Kidney tubule cell (primary cell): ENCODE measurements at regions not wholly inside any gene's neighbourhood (a gene's known extent, or its start where the extent isn't known, plus 50 kb on each side); places are given as distances from the start of the nearest gene placed in this dataset.

ENCODE experiments used
- DNase-seq: peaks from one replicate; pipeline ENCODE4 v3.0.0-alpha.2; 2018; ENCODE audit warnings: low spot score

DNA sequence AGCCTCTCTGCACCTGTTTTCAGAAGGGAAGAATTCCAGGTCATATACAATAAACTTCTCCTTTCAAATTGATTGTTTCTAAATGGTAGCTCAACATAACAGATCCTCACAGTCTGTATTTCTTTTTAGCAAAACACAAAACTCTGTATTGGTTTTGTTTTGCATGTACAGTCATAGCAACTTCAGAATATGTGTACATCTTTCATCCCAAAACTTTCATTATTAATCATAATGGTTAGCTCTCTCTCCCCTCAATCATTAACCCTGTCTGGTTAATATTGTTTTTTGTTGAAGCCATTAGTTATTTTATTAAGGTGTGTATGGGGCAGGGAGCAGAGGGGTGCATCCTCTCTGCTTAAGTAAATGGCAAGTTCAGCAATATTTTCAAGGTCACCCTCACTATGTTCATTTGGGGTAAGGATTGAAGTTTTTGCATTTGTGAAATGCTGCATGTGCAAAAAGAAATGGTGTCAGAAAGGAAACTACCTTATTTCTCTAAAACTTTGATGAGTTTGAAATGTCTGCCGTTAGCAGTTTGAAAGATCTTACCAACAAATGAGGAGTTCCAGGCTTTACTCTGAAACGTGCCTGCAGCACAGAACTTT is 136.8 kb upstream of the BTBD3 start:
- DNase-seq = no peak

DNA sequence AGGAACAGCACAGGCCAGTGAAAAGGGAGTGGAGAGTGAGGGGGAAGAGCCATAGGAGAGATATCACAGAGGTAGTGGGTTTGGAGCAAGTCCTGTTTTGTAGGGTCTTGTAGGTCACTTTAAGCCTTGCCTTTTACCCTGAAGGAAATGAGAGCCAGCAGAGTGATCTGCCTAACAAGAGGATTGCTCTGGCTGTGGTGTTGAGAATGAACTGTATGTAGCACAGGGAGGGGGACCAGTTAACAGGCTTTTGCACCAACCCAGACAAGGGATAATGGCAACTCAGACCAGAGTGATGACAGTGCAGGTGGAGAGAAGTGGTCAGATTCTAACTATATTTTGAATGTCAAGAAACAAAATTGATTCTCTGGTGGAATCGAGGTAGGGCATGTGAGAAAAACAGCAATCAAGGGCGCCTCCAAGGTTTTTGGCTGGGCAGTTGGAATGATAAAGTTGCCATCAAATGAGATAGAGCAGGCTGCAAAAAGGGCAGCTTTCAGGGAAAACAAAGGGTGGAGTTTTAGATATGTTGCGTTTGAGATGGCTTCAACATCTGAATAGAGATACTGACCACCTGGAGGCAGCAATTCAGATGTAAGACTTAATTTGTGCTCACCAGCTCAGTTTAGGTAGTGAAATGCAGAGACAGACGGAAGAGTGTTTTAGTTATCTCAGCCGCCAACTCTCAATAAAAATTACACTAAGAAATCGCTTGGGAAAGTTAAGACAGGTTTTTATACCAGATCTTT is 134.4 kb upstream of the BTBD3 start:
- DNase-seq = no peak

- no peak for DNase-seq
Observed at GRCh38 chr20:11785885-11786507, 131.7 kb upstream of the BTBD3 start.

- DNase-seq = no peak
Observed at GRCh38 chr20:11790046-11790445, 127.6 kb upstream of the BTBD3 start.

GRCh38 chr20:11791316-11791715 is 126.4 kb upstream of the BTBD3 start:
- DNase-seq = no peak

DNA sequence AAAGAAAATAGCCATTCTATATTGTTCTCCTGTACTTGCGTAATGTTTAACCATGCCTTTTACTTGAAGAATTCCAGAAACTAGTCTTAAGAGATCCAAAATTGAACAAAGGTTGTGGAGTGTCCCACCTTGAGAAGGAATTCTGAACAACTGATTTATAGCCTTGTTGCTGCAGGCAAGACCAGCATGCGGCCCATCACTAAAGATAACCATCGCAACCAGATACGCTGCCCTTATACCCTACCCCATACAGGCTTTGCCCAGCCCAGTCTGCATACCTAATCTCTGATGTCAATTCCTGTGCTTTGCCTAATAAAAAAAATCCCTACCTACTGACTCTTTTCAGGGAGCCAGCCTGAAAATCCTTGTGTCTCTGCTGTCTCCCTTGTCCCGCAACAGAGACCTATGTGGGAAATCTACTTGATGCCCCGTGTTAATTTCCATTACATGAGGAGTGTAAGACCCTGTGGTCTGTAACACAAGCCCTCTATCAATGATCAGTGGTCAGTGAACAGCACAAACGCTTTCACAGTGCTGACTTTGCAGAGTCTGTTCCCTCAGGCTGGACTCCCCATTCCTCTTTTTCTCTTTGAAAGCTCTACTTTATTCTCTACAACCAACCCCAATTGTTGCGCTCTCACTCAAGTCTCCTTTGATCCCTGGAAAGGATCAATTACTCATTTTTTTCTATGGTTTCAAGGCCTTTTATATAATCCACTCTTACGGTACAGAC is 125.7 kb upstream of the BTBD3 start:
- no peak for DNase-seq

DNA sequence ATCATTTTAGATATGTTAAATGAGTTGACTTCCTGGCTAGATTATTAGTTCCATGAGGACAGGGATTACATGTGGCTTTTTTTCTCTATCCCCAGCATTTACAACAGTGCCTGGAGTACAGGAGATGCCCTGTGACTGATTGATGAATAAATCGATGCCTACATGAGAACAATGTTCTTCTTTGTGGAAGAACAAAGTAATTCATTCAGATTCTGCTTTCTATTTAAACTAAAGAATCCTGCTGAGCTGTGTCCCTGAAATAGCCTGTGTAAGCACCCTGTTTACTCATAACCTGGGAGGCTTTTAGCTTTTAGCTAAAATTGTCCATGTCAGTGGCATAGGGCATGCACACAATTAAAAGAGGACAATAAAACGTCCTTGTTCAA is 125.1 kb upstream of the BTBD3 start:
- no peak for DNase-seq

- DNase-seq = no peak
Observed at GRCh38 chr20:11794525-11794924, 123.2 kb upstream of the BTBD3 start.

DNA sequence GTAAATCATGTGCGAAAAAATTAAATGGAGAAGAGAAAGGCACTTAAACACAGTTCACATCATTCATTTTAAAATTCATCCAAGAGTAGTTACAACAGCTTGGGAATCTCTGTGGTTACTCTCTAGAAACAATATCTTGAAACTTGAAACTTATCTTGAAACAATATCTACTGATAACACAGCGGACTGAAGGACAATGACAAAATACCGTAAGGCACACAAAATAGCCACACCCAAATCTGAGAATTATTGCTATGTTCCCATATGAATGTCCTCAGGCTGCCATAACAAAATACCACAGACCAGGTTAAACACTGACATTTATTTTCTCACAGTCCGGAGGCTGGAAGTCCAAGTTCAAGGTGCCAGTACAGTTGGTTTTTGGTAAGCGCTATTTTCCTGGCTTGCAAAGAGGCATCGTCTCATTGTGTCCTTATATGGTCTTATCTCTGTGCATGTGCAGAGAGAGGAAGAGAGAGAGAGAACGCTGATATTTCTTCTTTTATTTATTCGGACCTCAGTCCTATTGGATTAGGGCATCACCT is 122.5 kb upstream of the BTBD3 start:
- no peak for DNase-seq

DNA sequence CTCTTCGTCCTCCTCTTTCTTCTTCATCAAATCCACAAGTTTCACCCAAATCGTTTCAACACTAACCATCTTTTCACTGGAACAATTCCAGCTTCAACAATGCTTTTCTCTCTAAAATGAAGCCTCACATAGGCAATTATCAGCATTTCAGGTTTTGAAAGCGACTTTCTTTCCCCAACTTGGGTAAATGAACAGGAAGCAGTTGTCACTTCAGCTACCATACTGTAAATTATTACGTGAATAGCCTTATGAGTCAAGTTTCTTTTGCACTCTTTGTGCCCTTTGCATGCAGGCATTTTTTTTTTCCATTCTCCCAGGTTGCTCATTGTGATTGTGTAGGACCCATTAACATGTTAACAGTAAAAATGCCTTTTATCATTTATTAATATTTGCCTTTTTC is 121.7 kb upstream of the BTBD3 start:
- DNase-seq = peak; percentile 47

GRCh38 chr20:11797156-11797555 is 120.5 kb upstream of the BTBD3 start:
- peak; percentile 9 for DNase-seq

GRCh38 chr20:11799281-11799684 is 118.4 kb upstream of the BTBD3 start:
- no peak for DNase-seq

- DNase-seq = peak; percentile 49
Observed at GRCh38 chr20:11807054-11808048, 110.3 kb upstream of the BTBD3 start.

- DNase-seq = no peak
Observed at GRCh38 chr20:11808841-11809240, 108.9 kb upstream of the BTBD3 start.

DNA sequence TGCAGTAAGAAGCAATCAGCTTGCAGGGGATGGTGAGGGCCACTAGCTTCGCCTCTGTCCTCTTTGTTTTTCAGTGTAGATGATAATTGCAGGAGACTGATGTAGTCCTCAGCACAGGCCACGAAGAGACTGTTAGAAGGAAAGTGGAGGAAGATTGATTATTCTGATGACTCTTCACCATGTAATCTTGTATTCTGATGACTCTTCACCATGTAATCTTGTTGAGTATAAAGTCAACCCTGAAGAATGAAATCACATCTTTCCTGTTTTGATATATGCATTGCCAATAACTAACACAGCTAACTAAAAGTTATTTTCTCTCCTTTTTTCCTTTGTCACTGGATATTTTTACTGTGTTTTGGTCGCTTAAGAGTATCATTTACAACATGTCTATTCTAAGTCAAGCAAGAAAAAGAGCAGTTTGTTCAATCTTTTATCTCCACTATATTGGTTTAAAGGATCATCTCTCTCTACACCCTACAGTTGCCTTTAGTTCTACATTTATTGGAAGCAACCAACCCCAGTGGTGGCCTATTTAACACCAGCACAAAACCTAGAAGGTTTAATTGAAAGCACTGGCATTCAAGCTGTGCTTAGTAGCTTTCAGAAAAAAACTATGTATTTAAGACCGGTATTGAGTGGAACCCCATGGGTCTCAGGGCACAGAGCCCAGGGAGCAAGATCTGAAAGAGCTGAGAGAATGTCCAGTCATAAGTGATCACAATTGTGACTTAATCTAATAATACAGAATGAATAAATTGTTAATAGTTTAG is 107.2 kb upstream of the BTBD3 start:
- DNase-seq = peak; percentile 78

DNA sequence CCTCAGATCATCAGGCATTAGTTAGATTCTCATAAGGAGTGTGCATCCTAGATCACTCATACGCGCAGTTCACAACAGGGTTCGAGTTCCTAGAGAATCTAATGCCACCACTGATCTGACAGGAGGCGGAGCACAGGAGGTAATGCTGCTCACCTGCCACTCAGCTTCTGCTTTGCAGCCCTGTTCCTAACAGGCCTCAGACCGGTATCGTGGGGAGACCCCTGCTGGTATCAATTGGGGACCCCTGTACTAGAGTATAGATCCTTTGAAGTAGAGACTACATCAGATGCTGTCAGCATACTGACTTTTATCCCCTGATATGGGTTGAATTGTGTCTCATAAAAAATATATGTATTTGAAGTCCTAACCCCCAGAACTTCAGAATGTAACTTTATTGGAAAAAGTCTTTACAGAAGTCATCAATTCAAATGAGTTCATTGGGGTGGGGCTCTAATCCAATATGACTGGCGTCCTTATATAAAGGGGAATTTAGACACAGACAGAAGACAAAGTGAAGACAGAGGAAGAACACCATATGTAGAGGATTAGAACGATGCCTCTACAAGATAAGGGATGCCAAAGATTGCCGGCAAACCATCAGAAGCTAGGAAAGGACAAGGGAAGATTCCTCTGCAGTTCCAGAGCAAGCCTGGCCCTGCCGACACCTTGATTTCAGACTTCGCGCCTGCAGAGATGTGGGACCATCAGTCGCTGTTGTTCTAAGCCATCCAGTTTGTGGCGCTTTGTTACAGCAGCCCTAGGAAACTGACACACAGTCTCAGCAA is 104.4 kb upstream of the BTBD3 start:
- no peak for DNase-seq

GRCh38 chr20:11814267-11814666 is 103.4 kb upstream of the BTBD3 start:
- DNase-seq = peak; percentile 90

GRCh38 chr20:11820838-11821237 is 96.9 kb upstream of the BTBD3 start:
- DNase-seq = no peak

DNA sequence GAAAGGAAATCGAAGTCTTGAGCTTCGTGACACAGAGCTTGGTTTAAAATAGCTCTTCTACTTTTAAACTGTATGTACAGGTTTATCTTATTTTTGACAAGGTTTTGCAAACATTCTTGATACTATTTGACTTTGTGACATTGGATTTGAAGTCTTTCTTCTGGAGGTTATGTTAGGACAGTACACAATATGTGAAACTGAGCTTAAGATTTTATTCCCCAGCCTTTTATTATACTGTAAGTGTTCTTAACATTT is 95.2 kb upstream of the BTBD3 start:
- DNase-seq = no peak

GRCh38 chr20:11826334-11826733 is 91.4 kb upstream of the BTBD3 start:
- no peak for DNase-seq
